ENCODE measurements at regions not wholly inside any gene's neighbourhood (a gene's known extent, or its start where the extent isn't known, plus 50 kb on each side); places are given as distances from the start of the nearest gene placed in this dataset.

GRCh38 chr22:47651216-47651987 lies 889.0 kb downstream of the TBC1D22A start:
- DNase-seq = no peak

DNA sequence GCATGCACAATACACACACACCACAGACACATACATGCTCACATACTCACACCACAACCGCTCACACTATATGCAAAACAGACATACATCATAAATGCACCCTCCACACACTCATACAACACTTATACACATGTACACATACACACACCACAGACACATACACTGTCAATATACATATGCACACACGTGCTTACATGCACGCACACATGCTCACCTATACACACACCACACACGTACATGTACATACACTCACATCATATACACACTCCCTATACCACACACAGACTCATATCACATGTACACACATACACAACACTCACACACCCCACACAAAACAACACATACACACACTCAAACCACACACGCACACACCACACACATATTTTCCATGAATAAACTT lies 885.3 kb downstream of the TBC1D22A start:
- no peak for DNase-seq

DNA sequence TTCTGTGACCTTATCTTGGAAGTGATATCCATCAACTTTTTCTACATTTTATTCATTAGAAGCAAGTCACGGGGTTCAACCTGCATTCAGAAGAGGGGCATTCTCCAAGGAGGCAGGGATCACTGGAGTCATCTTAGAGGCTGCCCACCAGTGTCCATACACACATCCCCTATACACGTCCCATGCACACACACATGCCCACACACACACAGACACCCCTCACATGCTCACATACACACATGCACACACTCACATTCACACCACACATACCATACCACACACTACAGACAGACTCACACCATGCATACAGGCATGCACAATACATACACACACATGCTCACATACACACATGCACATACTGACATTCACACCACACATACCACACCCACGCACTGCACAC lies 884.7 kb downstream of the TBC1D22A start:
- DNase-seq = no peak

DNA sequence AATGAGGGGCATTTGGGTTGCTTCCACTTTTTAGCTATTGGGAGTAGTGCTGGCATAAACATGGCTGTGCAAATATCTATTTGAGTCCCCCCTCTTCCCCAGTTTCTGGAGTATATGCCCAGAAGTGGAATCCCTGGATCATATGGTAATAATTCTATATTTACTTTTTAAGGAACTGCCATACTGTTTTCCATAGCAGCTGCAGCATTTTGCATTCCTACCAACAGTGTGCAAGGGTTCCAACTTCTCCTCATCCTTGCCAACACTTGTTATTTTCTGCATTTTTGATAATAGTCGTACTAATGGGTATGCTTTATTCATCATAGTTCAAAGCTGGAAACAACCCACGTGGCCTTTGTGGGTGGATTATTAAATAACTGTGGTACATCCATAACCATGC lies 883.5 kb downstream of the TBC1D22A start:
- DNase-seq = no peak

DNA sequence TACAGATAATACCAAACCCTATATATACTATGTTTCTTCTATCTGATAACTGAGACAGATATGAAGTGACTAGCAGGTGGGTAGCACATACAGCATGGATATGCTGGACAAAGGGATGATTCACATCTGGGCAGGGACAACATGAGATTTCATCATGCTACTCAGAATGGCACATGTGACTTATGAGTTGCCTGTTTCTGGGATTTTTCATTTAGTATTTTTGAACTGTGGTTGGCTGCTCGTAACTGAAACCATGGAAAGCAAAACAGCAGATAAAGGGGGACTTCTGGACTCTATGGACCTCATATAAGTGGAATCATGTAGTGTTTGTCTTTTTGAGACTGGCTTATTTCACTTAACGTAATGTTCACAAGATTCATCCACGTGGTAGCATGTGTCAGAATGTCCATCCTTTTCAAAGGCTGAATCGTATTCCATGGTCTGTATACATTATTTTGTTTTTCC lies 883.0 kb downstream of the TBC1D22A start:
- no peak for DNase-seq

DNA sequence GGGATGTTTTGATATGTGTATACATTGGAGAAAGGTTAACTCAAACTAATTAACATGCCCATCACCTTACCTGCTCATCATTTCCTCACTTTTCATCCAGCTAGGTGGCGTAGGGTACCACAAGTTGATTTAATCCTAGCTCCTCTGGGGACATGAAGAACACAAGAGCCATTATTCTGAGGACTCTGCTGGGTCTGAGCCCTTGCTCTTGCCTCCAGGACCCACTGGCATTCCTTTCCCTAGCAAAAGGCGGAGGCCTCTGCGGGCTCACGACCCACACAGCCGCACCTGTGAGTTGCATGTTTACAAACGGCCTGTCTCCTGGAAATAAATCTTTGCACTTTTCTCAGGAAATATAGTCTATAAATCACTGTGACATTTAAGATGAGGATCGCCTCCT lies 871.9 kb downstream of the TBC1D22A start:
- DNase-seq = no peak

DNA sequence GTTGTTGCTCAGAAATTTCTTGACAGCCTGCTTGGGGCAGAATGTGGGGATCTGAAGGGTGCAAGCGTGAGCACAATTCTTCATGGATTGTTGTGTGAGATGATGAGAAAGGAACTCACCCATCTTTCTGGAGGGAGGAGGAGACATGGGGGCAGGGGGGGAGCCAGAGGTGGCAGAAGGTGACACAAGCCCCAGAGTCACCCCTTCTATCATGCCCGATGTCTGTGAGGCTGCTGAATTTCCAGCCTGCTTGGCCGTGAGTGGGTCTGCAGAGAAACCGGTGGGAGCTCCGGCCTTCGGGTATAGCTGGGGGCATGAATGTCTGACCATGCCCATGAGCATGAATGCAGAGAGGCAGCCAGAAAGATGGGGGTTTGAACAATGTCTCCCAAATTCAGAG lies 870.7 kb downstream of the TBC1D22A start:
- DNase-seq = no peak

GRCh38 chr22:47632701-47633100 lies 870.3 kb downstream of the TBC1D22A start:
- DNase-seq = no peak

GRCh38 chr22:47631571-47632102 lies 869.2 kb downstream of the TBC1D22A start:
- DNase-seq = no peak

- no peak for DNase-seq
Measured at GRCh38 chr22:47630741-47631534, 868.5 kb downstream of the TBC1D22A start.

- no peak for DNase-seq
Measured at GRCh38 chr22:47629791-47630655, 867.6 kb downstream of the TBC1D22A start.

DNA sequence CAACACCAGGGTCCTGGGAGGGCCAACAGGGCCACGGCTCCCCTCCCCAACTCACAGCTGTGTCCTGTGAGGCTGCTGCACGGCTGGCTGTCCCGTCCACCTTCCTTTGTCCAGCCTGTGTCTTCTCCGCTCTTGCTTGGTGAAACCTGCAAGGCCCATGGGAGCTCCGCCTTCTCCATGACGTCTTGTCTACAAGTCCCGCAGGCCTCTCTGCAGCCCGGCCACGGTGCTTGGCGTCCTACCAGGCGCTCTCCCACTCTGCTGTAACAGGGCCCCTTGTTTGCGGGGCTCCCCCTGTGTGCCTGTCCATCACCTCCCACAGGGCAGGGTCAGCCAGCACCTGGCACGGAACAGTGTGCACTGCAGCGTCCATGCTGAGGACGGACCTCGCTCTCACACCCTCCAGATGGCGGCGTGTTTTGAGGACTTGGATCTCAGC lies 866.8 kb downstream of the TBC1D22A start:
- no peak for DNase-seq

DNA sequence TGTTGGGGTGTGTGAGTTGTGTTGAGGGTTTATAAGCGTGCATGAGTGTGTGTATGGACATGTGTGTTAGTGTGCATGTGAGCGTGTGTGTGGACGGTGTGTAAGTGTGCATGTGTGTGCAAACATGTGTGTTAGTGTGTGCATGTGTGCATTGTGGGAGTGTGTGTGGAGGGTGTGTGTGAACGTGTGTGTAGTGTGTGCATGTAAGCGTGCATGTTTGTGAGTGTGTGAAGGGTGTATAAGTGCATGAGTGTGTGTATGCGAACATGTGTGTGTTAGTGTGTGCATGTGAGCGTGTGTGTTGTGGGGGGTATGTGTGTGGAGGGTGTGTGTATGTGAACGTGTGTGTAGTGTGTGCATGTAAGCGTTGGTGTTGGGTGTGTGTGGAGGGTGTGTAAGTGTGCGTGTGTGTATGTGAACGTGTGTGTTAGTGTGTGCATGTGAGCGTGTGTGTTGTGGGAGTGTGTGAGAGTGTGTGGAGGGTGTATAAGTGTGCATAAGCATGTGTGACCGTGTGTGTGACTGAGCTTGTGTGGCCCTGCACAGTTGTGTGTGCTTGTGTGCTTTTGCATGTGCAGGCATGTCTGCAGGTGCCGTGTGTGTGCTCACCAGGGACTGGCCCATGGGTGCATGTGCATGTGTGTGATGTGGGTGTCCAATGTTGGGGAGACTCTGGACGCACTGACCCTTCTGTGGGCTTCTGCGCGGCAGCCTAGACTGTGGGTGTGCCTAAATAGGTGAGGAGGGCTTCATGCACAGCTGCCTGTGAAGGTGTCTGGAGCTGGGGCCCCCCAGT lies 866.2 kb downstream of the TBC1D22A start:
- no peak for DNase-seq

- DNase-seq = no peak
Measured at GRCh38 chr22:47627556-47628253, 865.3 kb downstream of the TBC1D22A start.

DNA sequence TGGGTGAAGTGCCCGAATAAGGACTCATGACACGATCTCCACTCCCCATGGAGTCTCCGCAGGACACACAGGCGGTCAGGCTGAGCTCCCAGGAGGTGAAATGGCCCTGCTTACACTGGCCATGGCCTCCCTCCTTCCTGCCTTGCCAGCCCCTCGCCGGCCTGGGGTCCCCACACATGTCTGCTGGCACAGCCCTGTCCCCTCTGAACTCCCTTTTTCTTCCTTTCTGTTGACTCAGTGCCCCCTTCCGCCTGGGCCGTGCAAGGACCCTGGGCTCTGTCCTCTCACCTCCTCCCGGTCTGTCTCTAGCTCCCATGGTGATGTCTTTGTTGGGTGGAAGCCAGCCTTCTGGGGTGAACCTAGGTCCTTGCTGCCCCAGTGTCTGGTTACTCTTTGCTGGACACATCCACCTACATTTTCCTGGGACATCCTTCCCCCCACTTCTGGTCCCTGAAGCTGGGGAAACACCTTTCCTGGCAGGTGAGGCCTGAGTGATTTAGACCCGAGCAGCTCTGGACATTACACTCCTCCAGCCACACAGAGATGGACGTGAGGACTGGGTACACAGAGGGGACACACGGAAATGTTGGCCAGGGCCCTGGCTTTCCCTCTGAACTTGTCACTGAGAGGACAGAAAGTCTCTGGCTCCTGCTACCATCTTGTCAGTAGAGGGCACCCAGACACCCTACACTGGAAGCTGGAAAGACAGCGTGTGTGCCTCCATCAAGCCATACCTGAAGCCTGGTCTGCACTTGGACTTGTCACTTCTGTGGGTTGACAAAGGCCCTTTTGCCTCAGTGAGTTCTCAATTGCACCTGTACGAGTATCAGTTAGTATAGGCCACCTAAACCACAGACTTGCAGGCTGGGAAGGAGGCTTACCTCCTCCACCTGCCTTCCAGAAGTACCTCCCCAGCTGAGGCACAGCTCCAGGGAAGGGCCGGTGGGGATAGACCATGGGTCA lies 864.3 kb downstream of the TBC1D22A start:
- DNase-seq = no peak

DNA sequence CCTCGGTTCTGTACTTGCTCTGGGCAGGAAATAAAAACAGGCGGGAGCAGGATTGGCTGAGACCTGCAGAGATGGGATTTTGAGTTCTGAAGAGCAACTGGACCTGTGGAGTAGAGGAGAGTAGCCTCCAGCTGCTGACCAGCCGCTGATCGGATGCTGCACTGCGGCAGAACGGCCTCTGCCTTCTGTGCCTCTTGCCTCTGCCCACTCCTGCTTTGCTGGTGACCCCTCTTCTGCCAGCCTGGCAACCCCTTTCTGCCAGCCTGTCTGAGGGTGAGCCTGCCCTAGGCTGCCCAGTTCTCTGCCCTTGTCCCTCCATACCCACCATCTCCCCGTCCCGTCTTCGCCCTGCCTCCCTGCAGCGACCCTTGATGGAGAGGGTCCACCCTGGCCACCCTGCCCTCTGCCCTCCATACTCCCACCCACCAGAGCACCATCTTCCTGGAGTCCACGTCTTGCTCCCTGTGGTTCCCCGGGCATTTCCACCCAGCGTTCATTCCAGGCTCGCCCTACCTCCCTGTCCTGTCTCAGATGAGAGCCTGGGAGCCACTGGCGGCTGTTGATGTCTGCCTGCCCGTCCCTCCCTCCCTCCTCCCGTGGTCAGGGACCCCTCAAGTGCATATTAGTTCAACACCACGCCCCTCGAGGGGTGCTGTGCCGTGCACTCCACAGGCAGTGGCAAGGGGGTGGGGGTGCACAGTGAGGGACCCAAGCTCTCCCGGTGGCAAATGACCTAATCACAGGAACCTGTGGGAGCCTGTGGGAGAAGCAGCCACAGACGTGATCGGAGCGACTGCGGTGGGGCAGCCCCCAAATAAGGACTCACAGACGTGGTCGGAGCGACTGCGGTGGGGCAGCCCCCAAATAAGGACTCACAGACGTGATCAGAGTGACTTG lies 863.3 kb downstream of the TBC1D22A start:
- DNase-seq = no peak

GRCh38 chr22:47625013-47625385 lies 862.5 kb downstream of the TBC1D22A start:
- DNase-seq = no peak

GRCh38 chr22:47624252-47625012 lies 862.0 kb downstream of the TBC1D22A start:
- DNase-seq = no peak
